Activated naive CD8-positive, alpha-beta T cell treated with anti-CD3 and anti-CD28 coated beads for 36 hours (primary cell): ENCODE measurements at regions not wholly inside any gene's neighbourhood (a gene's known extent, or its start where the extent isn't known, plus 50 kb on each side); places are given as distances from the start of the nearest gene placed in this dataset.

Experiments
- DNase-seq: peaks from one replicate; pipeline ENCODE4 v3.0.0; 2021
- H3K27ac Mint-ChIP-seq: one replicate; pipeline ENCODE4 v1.8.0; 2022; ENCODE audit warnings: mild to moderate bottlenecking, moderate library complexity, mixed read lengths
- H3K27me3 Mint-ChIP-seq: one replicate; pipeline ENCODE4 v1.8.0; 2022; ENCODE audit warnings: mild to moderate bottlenecking, mixed read lengths
- H3K36me3 Mint-ChIP-seq: one replicate; pipeline ENCODE4 v1.8.0; 2021; ENCODE audit warnings: mild to moderate bottlenecking, mixed read lengths
- H3K4me1 Mint-ChIP-seq: one replicate; pipeline ENCODE4 v1.8.0; 2021; ENCODE audit warnings: mixed read lengths
- H3K4me3 Mint-ChIP-seq: one replicate; pipeline ENCODE4 v1.8.0; 2022; ENCODE audit warnings: mild to moderate bottlenecking, moderate library complexity, mixed read lengths
- H3K9me3 Mint-ChIP-seq: one replicate; pipeline ENCODE4 v1.8.0; 2022; ENCODE audit warnings: mixed read lengths

DNA sequence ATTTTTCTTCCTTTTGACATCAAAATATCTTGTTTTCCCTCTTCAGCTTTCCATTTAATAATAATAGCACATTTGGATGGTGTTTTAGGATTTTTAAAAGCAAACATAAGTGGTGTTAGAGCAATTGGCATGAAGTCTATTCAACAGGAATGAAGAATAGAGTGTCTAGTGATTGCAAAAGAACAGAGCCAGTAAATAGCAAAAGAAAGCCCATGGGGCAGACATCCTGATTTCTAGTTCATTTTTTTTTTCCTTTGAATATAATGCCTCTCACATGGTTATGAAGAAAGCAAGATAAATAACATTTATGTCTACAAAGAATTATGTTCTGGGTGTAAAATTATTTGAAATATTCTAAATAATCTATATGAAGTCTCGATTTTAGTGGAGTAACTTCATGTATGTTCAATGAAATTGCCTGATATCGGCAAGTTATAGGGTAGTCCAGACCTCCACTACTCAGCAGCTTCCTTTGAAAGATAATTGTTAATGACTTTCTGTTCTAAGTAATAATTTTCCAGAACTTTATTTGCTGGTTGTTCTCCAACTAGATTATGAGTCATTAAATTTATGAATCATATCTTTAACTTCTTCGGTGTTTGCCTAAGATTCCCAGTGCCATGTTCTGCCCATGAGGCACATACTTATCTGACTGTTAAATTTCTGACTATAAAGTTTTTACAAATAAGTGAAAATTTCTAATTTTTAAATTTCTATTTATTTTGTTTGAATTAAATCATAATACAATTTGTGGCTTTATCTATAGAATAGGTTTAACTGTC lies 587.9 kb downstream of the TLL1 start:
- no peaks in the 10 kb centered on the region for H3K4me1 Mint-ChIP-seq
- H3K27ac Mint-ChIP-seq, result no peak overlapping the region
- no peaks in the 10 kb centered on the region for H3K27me3 Mint-ChIP-seq
- H3K4me3 Mint-ChIP-seq, result no peak overlapping the region
- H3K9me3 Mint-ChIP-seq, result peaks cover 2% of the 10 kb centered on the region
- no peaks in the 10 kb centered on the region for H3K36me3 Mint-ChIP-seq
- DNase-seq, result no peak

DNA sequence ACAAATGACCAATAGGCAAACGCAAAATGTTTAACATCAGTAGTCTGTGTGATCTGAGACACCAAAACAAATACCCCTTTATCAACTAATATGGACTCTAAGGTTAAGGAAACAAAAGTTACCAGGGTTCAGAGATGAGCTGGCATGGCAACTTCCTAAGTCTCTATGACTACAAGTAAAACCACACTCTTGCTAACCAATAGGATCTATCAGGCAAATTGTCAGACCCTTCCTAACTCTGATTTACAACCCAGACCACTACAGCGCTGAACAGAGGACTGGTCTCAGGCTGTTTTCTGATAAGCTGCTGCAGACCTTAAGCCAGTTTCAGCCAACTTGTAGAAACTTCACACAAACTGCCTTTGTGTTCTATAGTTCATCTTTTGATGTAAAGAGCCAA lies 608.0 kb downstream of the TLL1 start:
- Mint-ChIP-seq H3K27ac (no peak overlapping the region), H3K4me1 (no peaks in the 10 kb centered on the region), H3K36me3 (no peaks in the 10 kb centered on the region), H3K9me3 (peaks cover 3% of the 10 kb centered on the region), H3K27me3 (no peaks in the 10 kb centered on the region), H3K4me3 (no peak overlapping the region)
- no peak for DNase-seq

DNA sequence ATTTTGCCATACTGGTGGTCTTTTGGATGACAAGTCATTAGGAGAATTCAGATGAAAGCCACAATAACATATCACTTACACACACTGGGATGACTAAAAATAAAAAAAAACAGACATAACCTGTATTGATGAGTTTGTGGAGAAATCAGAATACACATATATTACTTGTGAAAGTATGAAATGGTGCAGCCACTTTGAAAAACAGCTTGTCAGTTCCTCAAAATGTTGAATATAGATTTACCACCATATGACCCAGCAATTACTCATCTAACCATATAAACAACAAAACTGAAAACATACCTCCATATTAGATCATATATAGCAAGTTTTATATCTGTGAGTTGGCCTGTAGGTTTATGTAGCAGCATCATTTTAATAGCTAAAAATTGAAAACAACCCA lies 608.7 kb downstream of the TLL1 start:
- DNase-seq, result no peak
- Mint-ChIP-seq H3K27ac (no peak overlapping the region), H3K4me3 (no peak overlapping the region), H3K27me3 (no peaks in the 10 kb centered on the region), H3K4me1 (no peaks in the 10 kb centered on the region), H3K9me3 (peaks cover 3% of the 10 kb centered on the region), H3K36me3 (no peaks in the 10 kb centered on the region)

DNA sequence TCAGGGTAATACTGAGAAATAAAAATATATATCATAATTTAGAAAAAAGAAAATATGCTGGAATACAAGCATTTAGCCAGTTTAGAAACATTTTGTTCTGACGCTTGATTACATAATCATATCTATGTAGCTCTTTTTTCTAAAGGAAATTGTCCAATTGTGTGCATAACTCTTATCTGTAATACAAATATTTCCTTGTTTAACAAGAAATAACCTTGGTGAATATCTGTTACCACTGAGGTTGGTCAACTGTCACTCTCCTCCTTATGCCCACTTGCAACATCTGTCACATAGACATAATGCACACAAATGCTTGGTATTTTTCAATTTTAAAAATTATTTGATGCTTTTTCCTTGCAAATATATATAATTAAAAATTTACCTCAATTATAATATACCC lies 609.7 kb downstream of the TLL1 start:
- Mint-ChIP-seq H3K36me3 (no peaks in the 10 kb centered on the region), H3K4me1 (no peaks in the 10 kb centered on the region), H3K4me3 (no peak overlapping the region), H3K27me3 (no peaks in the 10 kb centered on the region), H3K9me3 (peaks cover 3% of the 10 kb centered on the region), H3K27ac (no peak overlapping the region)
- no peak for DNase-seq

DNA sequence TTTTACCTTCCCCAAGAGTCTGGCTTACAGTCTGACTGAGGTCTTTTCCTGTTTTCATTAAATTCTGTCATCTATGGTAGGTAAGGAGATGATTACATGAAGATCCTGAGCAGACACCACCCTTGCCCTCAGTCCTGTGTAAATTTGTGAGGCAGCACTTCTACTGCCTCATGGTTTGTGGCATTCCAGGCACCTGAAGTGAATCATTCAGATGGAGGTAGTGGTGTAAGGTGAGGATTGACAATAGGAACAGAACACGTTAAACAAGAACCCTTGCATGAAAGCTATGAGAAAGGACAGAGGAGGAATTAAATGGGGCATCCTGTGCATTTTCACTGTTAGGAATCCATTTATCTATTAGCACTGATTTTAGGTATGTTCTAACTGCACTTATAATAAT lies 618.6 kb downstream of the TLL1 start:
- no peak for DNase-seq

DNA sequence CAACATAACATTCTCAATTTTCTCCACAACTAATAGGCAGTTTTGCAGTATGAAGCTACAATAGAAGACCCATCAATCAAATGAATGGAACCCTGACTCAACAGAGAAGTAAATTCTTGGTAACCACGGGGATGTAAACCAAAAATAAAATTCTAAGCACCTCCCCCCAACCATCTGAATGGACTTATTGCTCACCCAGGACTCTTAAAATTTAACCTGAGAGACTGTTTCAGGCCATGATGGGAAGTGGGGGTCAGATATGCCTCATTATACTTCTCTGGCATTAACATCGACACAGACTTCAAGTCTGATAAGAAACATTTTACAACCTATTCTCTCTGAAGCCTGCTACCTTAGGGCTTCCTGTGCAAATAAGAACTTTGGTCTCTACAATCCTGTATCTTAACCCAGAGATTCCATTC lies 620.9 kb downstream of the TLL1 start:
- H3K9me3 Mint-ChIP-seq, result peaks cover 2% of the 10 kb centered on the region
- H3K4me1 Mint-ChIP-seq, result no peaks in the 10 kb centered on the region
- no peak overlapping the region for H3K27ac Mint-ChIP-seq

More for the DNA sequence above, 618.6 kb downstream of the TLL1 start:
- Mint-ChIP-seq H3K27me3 (no peaks in the 10 kb centered on the region), H3K36me3 (no peaks in the 10 kb centered on the region), H3K27ac (no peak overlapping the region), H3K4me1 (no peaks in the 10 kb centered on the region), H3K9me3 (no peaks in the 10 kb centered on the region), H3K4me3 (no peak overlapping the region)

DNA sequence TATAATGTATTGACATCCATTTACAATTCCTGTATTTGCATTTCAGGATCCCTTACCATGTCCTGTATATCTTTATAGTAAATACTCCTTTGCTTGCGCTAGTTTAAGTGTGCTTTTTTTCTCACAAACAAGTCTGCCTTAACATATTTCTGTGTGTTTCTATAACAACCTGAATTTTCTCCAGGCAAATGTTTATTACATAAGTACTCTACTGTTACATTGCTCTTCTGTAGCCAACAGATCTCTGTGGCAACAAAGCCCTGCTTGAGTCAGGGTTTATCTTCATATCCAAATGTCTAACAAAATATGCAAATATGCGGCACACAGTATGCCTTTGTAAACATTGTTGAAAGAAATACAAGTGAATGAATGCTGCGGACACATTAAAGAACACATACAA lies 625.5 kb downstream of the TLL1 start:
- DNase-seq, result no peak
- H3K9me3 Mint-ChIP-seq, result peaks cover 4% of the 10 kb centered on the region

More for the DNA sequence above, 620.9 kb downstream of the TLL1 start:
- Mint-ChIP-seq H3K4me3 (no peak overlapping the region), H3K36me3 (no peaks in the 10 kb centered on the region), H3K27me3 (no peaks in the 10 kb centered on the region)
- no peak for DNase-seq

DNA sequence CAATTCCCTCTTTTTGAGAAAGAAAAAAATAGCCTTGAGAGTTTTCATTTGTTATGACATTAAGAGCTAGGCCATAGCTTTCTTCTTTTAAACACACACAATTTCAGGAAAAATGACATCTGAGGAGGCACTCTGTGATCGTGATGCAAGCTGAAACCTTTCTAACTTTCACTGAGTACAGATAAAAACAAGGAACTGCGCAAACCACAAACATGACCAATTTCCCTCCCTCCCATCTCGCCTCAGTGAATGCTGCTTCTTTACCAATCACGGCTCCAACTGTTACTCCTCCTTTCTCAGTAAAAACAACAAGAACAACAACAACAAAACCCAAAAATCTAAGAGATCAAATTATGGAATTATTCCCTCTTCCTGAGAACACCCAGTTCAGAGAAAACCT lies 626.8 kb downstream of the TLL1 start:
- H3K4me3 Mint-ChIP-seq, result no peak overlapping the region
- H3K36me3 Mint-ChIP-seq, result no peaks in the 10 kb centered on the region
- peaks cover 4% of the 10 kb centered on the region for H3K9me3 Mint-ChIP-seq
- no peaks in the 10 kb centered on the region for H3K4me1 Mint-ChIP-seq
- no peak for DNase-seq
- H3K27me3 Mint-ChIP-seq, result no peaks in the 10 kb centered on the region
- H3K27ac Mint-ChIP-seq, result no peak overlapping the region

More for the DNA sequence above, 625.5 kb downstream of the TLL1 start:
- Mint-ChIP-seq H3K27me3 (no peaks in the 10 kb centered on the region), H3K36me3 (no peaks in the 10 kb centered on the region), H3K27ac (no peak overlapping the region), H3K4me3 (no peak overlapping the region), H3K4me1 (no peaks in the 10 kb centered on the region)

DNA sequence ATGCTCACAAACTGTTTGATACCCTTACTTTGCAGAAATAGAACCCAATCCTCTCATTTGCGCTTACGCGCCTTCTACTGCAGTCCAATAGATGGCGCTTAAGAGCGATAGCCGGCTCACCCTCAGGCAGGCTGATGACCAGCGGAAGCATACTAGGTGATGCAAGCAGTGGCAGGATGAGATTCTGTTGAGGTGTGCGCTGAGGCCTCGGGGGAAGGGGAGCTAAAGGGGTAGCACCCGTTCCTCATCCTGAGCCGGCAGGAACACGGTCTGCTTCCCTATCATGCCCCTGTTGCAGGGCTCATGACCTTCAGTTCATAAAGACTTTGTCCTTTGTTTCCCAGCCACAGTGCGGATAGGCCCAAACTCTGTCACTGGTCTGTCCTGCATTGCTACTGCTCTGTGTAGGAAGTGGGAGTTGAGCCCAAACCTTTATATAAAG lies 628.9 kb downstream of the TLL1 start:
- H3K36me3 Mint-ChIP-seq, result no peaks in the 10 kb centered on the region
- peaks cover 4% of the 10 kb centered on the region for H3K9me3 Mint-ChIP-seq
- H3K4me1 Mint-ChIP-seq, result no peaks in the 10 kb centered on the region
- peak; percentile 1 for DNase-seq
- H3K4me3 Mint-ChIP-seq, result no peak overlapping the region
- H3K27ac Mint-ChIP-seq, result no peak overlapping the region
- H3K27me3 Mint-ChIP-seq, result no peaks in the 10 kb centered on the region

DNA sequence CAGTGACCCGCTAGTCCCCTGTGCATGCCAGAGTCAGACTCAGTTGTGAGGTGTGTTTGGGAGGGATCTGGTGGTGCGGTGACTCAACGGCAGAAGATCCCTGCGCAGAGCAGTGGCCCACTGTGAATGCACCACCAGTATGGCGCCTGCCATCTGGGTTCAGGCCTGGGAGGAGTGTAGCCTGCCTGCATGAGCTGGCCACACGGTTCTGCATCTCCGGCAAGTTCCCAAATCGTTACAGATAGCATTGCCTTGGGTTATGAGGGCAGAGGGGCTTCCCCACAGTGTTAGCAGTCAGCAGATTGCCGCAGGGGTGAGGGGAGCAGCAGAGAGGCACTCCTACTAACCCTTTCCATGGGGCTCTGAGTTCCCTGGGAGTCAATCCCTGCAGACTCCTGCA lies 629.6 kb downstream of the TLL1 start:
- no peak overlapping the region for H3K4me3 Mint-ChIP-seq
- no peaks in the 10 kb centered on the region for H3K4me1 Mint-ChIP-seq
- H3K27ac Mint-ChIP-seq, result no peak overlapping the region
- no peaks in the 10 kb centered on the region for H3K36me3 Mint-ChIP-seq
- H3K27me3 Mint-ChIP-seq, result no peaks in the 10 kb centered on the region
- H3K9me3 Mint-ChIP-seq, result peaks cover 4% of the 10 kb centered on the region
- DNase-seq, result no peak

DNA sequence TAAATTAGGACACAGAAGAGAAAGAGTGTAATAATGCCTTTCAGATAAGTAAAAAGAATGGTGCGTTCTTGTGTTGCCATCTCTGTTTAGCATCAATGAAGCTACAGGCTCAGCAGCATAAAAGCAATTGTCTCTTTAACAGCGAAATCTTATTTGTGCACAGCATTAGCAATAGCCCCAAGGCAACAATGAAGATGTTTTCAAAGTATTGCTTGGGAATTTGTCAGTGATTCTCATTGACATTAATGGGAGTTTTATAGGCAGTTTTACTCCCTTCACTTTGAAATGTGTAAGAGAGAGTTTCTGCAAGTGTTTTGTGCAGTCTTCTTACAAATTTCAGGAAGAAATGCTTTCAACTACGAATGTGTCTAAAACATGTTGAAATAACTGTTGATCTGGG lies 633.0 kb downstream of the TLL1 start:
- Mint-ChIP-seq H3K9me3 (peaks cover 2% of the 10 kb centered on the region), H3K4me3 (no peak overlapping the region), H3K27ac (no peak overlapping the region), H3K4me1 (no peaks in the 10 kb centered on the region), H3K36me3 (no peaks in the 10 kb centered on the region), H3K27me3 (no peaks in the 10 kb centered on the region)
- no peak for DNase-seq

DNA sequence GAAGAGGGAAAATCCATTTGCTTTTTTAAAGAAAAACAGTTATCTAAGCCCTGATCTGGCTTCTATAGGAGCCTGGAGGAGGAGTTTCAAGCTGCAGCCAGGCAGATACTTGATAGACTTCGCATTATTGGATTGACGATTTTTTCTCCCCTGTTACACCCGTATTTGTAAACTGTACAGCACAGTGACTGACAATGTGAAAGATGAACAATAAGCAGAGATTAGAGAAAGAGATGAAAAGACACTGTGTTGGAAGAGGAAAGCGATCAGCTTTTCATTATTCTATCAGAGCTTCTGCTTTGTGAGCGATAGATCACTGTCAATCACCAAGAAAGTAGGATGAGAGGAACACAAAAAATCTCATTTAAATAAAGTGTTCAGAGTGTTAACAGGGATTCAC lies 639.2 kb downstream of the TLL1 start:
- H3K4me1 Mint-ChIP-seq, result no peaks in the 10 kb centered on the region
- no peak overlapping the region for H3K27ac Mint-ChIP-seq
- DNase-seq, result no peak
- H3K9me3 Mint-ChIP-seq, result peaks cover 1% of the 10 kb centered on the region
- H3K36me3 Mint-ChIP-seq, result no peaks in the 10 kb centered on the region
- no peaks in the 10 kb centered on the region for H3K27me3 Mint-ChIP-seq
- H3K4me3 Mint-ChIP-seq, result no peak overlapping the region

DNA sequence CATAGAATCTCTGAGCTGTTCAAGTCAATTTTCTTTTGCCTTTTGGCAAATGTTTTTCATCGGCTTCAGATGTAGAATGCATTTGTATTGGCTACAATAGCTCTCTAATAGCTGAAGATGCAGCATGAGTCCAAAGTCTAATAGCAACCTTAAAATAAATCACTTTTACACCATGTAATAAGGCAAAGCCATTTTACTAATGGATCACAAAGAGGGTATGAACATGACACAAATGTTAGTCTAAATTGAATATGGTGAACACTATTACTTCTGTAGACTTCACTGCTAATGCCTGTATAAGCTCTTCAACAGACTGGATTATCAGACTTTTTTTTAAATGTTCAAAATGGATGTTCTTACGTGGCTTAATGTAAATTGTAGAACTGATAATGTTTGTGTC lies 645.3 kb downstream of the TLL1 start:
- Mint-ChIP-seq H3K27ac (no peak overlapping the region), H3K4me3 (no peak overlapping the region), H3K27me3 (no peaks in the 10 kb centered on the region), H3K4me1 (no peaks in the 10 kb centered on the region), H3K36me3 (no peaks in the 10 kb centered on the region), H3K9me3 (peaks cover 1% of the 10 kb centered on the region)
- DNase-seq, result no peak

DNA sequence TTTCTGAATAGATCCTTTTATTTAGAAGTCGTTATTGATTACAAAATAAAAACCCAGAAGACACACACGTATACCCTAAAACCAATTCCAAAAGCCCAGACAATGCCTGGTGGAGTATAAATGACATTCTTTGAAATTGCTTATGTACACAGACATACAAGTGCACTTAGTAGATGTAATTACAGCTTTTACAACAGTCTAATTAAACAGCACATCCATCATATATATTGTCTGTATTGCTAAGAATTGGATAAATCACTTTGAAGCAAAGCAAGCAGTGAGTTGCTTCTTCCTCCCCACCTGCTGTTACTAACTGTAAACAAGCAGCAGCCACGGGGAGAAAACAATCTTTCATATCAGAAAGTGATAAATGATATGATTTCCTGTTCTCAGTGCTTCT lies 645.7 kb downstream of the TLL1 start:
- Mint-ChIP-seq H3K36me3 (no peaks in the 10 kb centered on the region), H3K9me3 (no peaks in the 10 kb centered on the region), H3K4me1 (no peaks in the 10 kb centered on the region), H3K4me3 (no peak overlapping the region), H3K27ac (no peak overlapping the region), H3K27me3 (no peaks in the 10 kb centered on the region)
- no peak for DNase-seq

DNA sequence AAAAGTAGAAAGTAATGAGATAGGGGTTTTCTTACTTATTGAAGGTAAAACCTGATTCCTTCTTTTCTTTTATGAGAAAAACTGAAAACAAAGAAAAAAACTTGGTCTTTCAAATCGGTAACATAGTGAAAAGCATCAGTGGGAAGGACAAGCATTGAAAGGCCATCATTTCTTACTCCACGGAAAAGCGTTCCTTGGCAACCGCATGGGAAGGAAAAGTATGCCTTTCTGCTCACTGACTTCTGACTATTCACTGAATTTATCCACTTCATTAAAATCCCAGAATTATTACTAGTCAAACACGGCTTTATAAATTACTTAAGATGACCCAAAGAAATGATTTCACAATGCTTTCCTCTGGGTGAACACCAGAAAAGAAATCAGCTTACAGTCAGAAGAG lies 646.7 kb downstream of the TLL1 start:
- H3K27me3 Mint-ChIP-seq, result no peaks in the 10 kb centered on the region
- H3K36me3 Mint-ChIP-seq, result no peaks in the 10 kb centered on the region
- H3K27ac Mint-ChIP-seq, result no peak overlapping the region
- no peak overlapping the region for H3K4me3 Mint-ChIP-seq
- H3K4me1 Mint-ChIP-seq, result no peaks in the 10 kb centered on the region
- DNase-seq, result no peak
- no peaks in the 10 kb centered on the region for H3K9me3 Mint-ChIP-seq

DNA sequence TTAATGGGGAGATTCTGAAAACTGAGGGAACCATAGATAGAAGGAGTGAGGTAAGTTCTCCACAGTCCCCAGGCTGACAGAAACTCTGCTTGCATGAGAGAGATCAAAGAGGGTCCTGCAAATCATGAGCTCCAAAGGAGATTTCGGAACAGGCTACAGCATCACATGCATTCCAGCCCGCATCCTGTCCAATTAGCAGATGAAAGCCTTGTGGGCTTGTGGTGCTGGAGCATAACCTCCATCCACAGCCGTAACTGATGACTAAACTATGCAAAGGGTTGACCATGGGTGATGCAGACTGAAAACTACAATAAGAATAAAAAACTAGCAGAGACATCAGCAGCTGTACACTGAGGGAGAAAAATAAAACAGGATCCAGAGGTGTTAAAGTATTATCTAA lies 654.5 kb downstream of the TLL1 start:
- H3K4me3 Mint-ChIP-seq, result no peak overlapping the region
- DNase-seq, result no peak
- no peaks in the 10 kb centered on the region for H3K27me3 Mint-ChIP-seq
- no peaks in the 10 kb centered on the region for H3K36me3 Mint-ChIP-seq
- H3K27ac Mint-ChIP-seq, result no peak overlapping the region
- no peaks in the 10 kb centered on the region for H3K9me3 Mint-ChIP-seq
- H3K4me1 Mint-ChIP-seq, result no peaks in the 10 kb centered on the region
